T-cell (primary cell): ENCODE measurements at regions not wholly inside any gene's neighbourhood (a gene's known extent, or its start where the extent isn't known, plus 50 kb on each side); places are given as distances from the start of the nearest gene placed in this dataset.

ENCODE experiments used
- ATAC-seq, 4 experiments: fragments of 200-7000 bp in 3 of 4; fragments of 150-1000 bp in 1 of 4; cut with Tn5 transposase; replicated peaks in 1 of 4; 1 replicate in 3 of 4; 2 replicates in 1 of 4; pipeline ENCODE4 v1.10.0; 2021; ENCODE audit warnings: moderate library complexity in 3 of 4, mild to moderate bottlenecking in 2 of 4, moderate number of reproducible peaks in 1 of 4
- CTCF ChIA-PET, 2 donors: fragments of 300-600 bp; sonication (Branson Sonifier 250); formaldehyde crosslinking; loops; one replicate each; lab custom pipeline; 2022; ENCODE audit warnings: antibody characterized with exemption in 2 of 2; lab: Charles Lee
- POLR2A ChIA-PET, 2 donors: fragments of 300-600 bp; sonication (Branson Sonifier 250); formaldehyde crosslinking; loops; one replicate each; lab custom pipeline; 2022; ENCODE audit warnings: antibody characterized with exemption in 2 of 2; lab: Charles Lee
- DNase-seq, 35 experiments: peaks; one replicate each; pipeline versions ENCODE4 v3.0.0 to v3.0.0-alpha.2; 2013 to 2023
- H3K27ac ChIP-seq: one replicate; pipeline ENCODE4 v1.5.1; 2013; ENCODE audit warnings: low read length
- H3K27me3 ChIP-seq, 2 experiments: replicated peaks in 1 of 2; 1 replicate in 1 of 2; 2 replicates in 1 of 2; pipeline versions ENCODE4 v1.6.1 to v1.7.0; 2013; ENCODE audit warnings: low read length in 1 of 2, mixed read lengths in 1 of 2; ENCODE audit not compliant: control insufficient read depth in 2 of 2, insufficient read depth in 2 of 2; ENCODE audit errors: extremely low read depth in 1 of 2
- H3K36me3 ChIP-seq, 2 donors: 1 replicate in 1 of 2; 2 replicates in 1 of 2; pipeline versions ENCODE4 v1.6.1 to v1.7.0; 2013; ENCODE audit warnings: low read length in 1 of 2; ENCODE audit not compliant: control insufficient read depth in 2 of 2, insufficient read depth in 1 of 2; ENCODE audit errors: extremely low read depth in 1 of 2
- H3K4me1 ChIP-seq, 2 experiments: 1 replicate in 1 of 2; 2 replicates in 1 of 2; pipeline versions ENCODE4 v1.6.1 to v1.7.0; 2013; ENCODE audit warnings: low read length in 2 of 2, mixed read lengths in 1 of 2; ENCODE audit not compliant: insufficient read depth in 2 of 2, control insufficient read depth in 1 of 2; ENCODE audit errors: extremely low read depth in 1 of 2
- H3K4me3 ChIP-seq, 2 donors: 1 replicate in 1 of 2; 2 replicates in 1 of 2; pipeline versions ENCODE4 v1.5.1 to v1.7.0; 2013; ENCODE audit warnings: mild to moderate bottlenecking in 2 of 2, low read length in 1 of 2, moderate library complexity in 1 of 2; ENCODE audit not compliant: control insufficient read depth in 1 of 2; ENCODE audit errors: extremely low read depth in 1 of 2
- H3K9me3 ChIP-seq: 2 replicates; pipeline ENCODE4 v1.7.0; 2013
- H3K27ac Mint-ChIP-seq, 2 donors: one replicate each; pipeline ENCODE4 v1.8.0; 2020 to 2021; ENCODE audit warnings: mild to moderate bottlenecking in 2 of 2, mixed read lengths in 2 of 2
- H3K27me3 Mint-ChIP-seq, 2 donors: one replicate each; pipeline ENCODE4 v1.8.0; 2021 to 2022; ENCODE audit warnings: mixed read lengths in 2 of 2
- H3K36me3 Mint-ChIP-seq: one replicate; pipeline ENCODE4 v1.8.0; 2021; ENCODE audit warnings: mixed read lengths
- H3K4me1 Mint-ChIP-seq, 3 donors: one replicate each; pipeline ENCODE4 v1.8.0; 2020 to 2022; ENCODE audit warnings: mixed read lengths in 3 of 3, mild to moderate bottlenecking in 1 of 3
- H3K4me3 Mint-ChIP-seq, 3 donors: one replicate each; pipeline ENCODE4 v1.8.0; 2020 to 2022; ENCODE audit warnings: mild to moderate bottlenecking in 3 of 3, mixed read lengths in 3 of 3, moderate library complexity in 3 of 3
- H3K9me3 Mint-ChIP-seq, 3 donors: one replicate each; pipeline ENCODE4 v1.8.0; 2020 to 2022; ENCODE audit warnings: mixed read lengths in 3 of 3
- WGBS: methylation state at CpG from one replicate; pipeline ENCODE4 v1.1.5; 2013; ENCODE audit warnings: missing lambda C conversion rate; ENCODE audit not compliant: insufficient coverage; 5-methylcytosine and 5-hydroxymethylcytosine counted together

DNA sequence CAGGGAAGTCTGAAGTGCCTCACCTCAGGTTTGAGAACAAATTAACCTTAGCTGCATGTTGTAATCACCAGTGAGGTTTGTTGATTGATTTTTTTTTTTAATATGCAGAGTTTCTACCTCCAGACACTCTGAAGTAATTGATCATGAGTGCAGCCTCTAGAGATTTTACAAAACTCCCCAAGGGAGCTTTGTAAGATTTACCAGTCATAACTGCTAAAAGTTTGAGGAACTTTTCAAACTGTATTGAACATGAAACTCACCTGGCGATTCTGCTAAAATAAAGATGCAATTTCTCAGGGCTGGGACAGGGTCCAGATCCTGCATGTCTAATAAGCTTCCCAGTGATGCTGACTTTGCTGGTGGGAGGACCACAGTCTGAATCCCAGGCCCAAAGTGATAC, 339.6 kb upstream of the DCC start:
- Histone ChIP-seq H3K4me3 (no peak overlapping the region), H3K27ac (no peak overlapping the region), H3K36me3 (no peaks in the 10 kb centered on the region), H3K27me3 (no peaks in the 10 kb centered on the region), H3K4me1 (no peaks in the 10 kb centered on the region), H3K9me3 (no peaks in the 10 kb centered on the region)
- Mint-ChIP-seq H3K4me1 (no peaks in the 10 kb centered on the region), H3K4me3 (no peak overlapping the region), H3K27me3 (no peaks in the 10 kb centered on the region), H3K9me3 (no peaks in the 10 kb centered on the region), H3K36me3 (no peaks in the 10 kb centered on the region), H3K27ac (no peak overlapping the region)
- CTCF ChIA-PET: no interaction called here
- DNase-seq (no peak), ATAC-seq (no peak)
- 89% methylated on average over 1 of the region's 1 CpG for WGBS
- POLR2A ChIA-PET: no interaction called here

DNA sequence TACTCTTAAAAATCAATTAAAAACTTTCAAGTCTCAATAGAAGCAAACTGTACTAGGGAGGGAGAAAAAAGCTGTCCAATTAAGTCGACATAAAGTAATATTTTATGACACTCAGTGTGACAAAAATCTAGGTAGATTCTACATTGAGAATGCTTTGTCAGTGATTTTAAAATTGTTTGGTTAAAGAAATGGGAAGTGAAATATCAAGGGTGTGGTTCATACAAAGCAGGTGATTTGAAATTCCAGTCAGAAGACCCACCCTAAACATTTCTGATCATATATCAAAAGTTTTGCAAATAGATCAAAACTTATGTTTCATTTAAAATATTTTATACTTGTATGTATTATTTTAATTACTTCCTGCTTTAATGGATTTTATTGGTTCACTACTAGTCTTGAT, 338.9 kb upstream of the DCC start:
- Mint-ChIP-seq H3K36me3 (no peaks in the 10 kb centered on the region), H3K27me3 (no peaks in the 10 kb centered on the region), H3K27ac (no peak overlapping the region), H3K4me3 (no peak overlapping the region), H3K4me1 (no peaks in the 10 kb centered on the region), H3K9me3 (no peaks in the 10 kb centered on the region)
- ChIA-PET CTCF (no interaction called here), POLR2A (no interaction called here)
- Histone ChIP-seq H3K36me3 (no peaks in the 10 kb centered on the region), H3K27me3 (no peaks in the 10 kb centered on the region), H3K9me3 (no peaks in the 10 kb centered on the region), H3K27ac (no peak overlapping the region), H3K4me3 (no peak overlapping the region), H3K4me1 (no peaks in the 10 kb centered on the region)
- DNase-seq: no peak
- ATAC-seq: no peak
- no CpG with 5 or more reads among the region's 1 CpG for WGBS

DNA sequence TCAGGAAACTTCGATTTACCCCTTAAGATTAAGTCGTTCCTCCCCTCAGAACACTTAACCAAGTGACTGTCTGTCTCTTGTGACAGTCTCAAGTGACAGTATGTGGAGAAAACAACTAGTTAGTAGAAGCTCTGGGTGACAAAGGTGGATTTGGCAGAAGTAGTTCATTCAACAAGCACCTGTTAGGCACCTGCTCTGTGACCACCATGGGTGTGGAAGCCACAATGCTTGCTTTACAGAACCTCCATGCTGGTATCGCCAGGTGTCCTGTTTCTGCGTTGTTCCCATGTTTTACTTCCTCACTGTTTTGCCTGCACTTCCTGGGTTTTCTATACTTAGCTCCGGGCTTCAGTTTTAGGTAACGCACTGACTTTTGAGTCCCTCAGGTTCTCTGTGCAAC, 337.4 kb upstream of the DCC start:
- Mint-ChIP-seq H3K4me3 (no peak overlapping the region), H3K27ac (no peak overlapping the region), H3K27me3 (no peaks in the 10 kb centered on the region), H3K9me3 (no peaks in the 10 kb centered on the region), H3K36me3 (no peaks in the 10 kb centered on the region), H3K4me1 (no peaks in the 10 kb centered on the region)
- WGBS: 90% methylated on average over 4 of the region's 6 CpGs
- CTCF ChIA-PET: no interaction called here
- no peaks in the 10 kb centered on the region for H3K9me3 ChIP-seq
- H3K36me3 ChIP-seq: no peaks in the 10 kb centered on the region
- no peak overlapping the region for H3K4me3 ChIP-seq
- no peaks in the 10 kb centered on the region for H3K4me1 ChIP-seq
- POLR2A ChIA-PET: no interaction called here
- no peak for ATAC-seq
- H3K27me3 ChIP-seq: no peaks in the 10 kb centered on the region
- no peak for DNase-seq
- H3K27ac ChIP-seq: no peak overlapping the region

DNA sequence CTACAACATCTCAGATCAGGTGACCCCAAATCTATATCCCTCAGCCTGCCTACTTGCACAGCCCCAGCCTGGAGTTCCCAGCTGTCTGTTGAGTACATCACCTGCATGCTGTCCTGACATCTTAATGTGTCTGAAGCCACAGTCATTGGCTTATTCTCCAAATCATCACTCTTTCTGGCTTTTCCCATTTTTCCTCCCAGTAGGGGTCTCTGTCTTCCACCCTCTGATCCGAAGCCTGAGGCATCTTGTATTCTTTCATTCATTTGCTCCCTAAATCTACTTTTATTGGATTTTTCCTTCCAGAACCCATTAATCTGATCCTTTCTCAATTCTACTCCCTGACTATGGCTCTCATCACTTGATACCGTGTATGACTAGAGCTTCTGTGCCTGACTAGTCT, 332.9 kb upstream of the DCC start:
- H3K36me3 ChIP-seq: no peaks in the 10 kb centered on the region
- H3K9me3 ChIP-seq: no peaks in the 10 kb centered on the region
- no peaks in the 10 kb centered on the region for H3K4me1 ChIP-seq
- H3K27me3 ChIP-seq: no peaks in the 10 kb centered on the region
- no peak overlapping the region for H3K27ac ChIP-seq
- no peaks in the 10 kb centered on the region for H3K4me1 Mint-ChIP-seq
- H3K27ac Mint-ChIP-seq: no peak overlapping the region
- no peak overlapping the region for H3K4me3 Mint-ChIP-seq
- POLR2A ChIA-PET: no interaction called here
- DNase-seq (no peak), ATAC-seq (no peak)
- WGBS: 82% methylated on average over 1 of the region's 2 CpGs
- H3K4me3 ChIP-seq: no peak overlapping the region
- H3K27me3 Mint-ChIP-seq: no peaks in the 10 kb centered on the region
- H3K9me3 Mint-ChIP-seq: peaks cover 0 to 6% (median 2%) of the 10 kb centered on the region in 3 donors
- CTCF ChIA-PET: no interaction called here
- H3K36me3 Mint-ChIP-seq: no peaks in the 10 kb centered on the region

DNA sequence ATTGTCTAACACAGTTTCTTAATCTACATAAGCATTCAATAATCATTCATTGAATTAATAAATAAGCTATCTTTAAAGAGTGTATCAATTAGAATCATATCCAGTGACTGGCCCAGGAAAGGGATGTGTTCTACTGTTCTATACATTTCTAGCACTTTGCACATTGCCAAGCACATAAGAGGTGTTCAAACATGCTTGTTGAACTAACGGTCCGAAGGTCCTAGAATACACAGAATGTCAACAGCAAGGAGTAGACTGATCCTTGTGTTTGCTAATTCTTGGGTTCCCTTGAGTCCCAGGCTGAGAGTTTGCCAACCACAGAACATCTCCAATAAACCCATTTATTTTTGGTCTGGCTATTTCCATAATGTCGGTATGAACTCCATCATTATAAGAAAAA, 331.7 kb upstream of the DCC start:
- Mint-ChIP-seq H3K9me3 (peaks cover 0 to 6% (median 2%) of the 10 kb centered on the region in 3 donors), H3K4me1 (no peaks in the 10 kb centered on the region), H3K36me3 (no peaks in the 10 kb centered on the region), H3K27me3 (no peaks in the 10 kb centered on the region), H3K27ac (no peak overlapping the region), H3K4me3 (no peak overlapping the region)
- no CpG with 5 or more reads among the region's 3 CpGs for WGBS
- H3K27ac ChIP-seq: no peak overlapping the region
- no peaks in the 10 kb centered on the region for H3K4me1 ChIP-seq
- no peaks in the 10 kb centered on the region for H3K36me3 ChIP-seq
- ATAC-seq (no peak), DNase-seq (no peak)
- H3K4me3 ChIP-seq: no peak overlapping the region
- H3K9me3 ChIP-seq: no peaks in the 10 kb centered on the region
- CTCF ChIA-PET: no interaction called here
- H3K27me3 ChIP-seq: no peaks in the 10 kb centered on the region
- POLR2A ChIA-PET: no interaction called here

DNA sequence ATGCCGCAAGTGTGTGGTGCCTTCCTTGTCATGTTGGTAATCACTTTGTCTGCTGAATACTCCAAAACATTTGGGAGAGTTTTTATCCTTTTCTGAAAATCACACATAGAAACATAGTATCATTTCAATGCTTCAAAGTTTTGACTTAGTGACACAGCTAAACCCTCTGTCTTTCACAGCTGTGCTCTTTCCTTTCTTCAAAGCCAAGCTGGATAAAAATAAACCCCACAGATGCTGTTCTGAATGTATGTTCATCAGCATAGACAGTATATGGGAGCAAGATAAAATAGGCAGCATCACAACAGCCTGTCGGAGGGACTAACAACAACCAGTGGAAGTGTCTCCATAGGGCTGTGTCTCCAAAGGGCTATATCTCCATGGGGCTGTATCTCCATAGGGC, 331.3 kb upstream of the DCC start:
- Histone ChIP-seq H3K27ac (no peak overlapping the region), H3K4me3 (no peak overlapping the region), H3K27me3 (no peaks in the 10 kb centered on the region), H3K9me3 (no peaks in the 10 kb centered on the region), H3K36me3 (no peaks in the 10 kb centered on the region), H3K4me1 (no peaks in the 10 kb centered on the region)
- DNase-seq (no peak), ATAC-seq (no peak)
- H3K27me3 Mint-ChIP-seq: no peaks in the 10 kb centered on the region
- H3K36me3 Mint-ChIP-seq: no peaks in the 10 kb centered on the region
- no peak overlapping the region for H3K27ac Mint-ChIP-seq
- H3K9me3 Mint-ChIP-seq: peaks cover 0 to 6% (median 2%) of the 10 kb centered on the region in 3 donors
- H3K4me1 Mint-ChIP-seq: no peaks in the 10 kb centered on the region
- WGBS: 80% methylated on average over 1 of the region's 2 CpGs
- POLR2A ChIA-PET: no interaction called here
- CTCF ChIA-PET: no interaction called here
- H3K4me3 Mint-ChIP-seq: no peak overlapping the region

DNA sequence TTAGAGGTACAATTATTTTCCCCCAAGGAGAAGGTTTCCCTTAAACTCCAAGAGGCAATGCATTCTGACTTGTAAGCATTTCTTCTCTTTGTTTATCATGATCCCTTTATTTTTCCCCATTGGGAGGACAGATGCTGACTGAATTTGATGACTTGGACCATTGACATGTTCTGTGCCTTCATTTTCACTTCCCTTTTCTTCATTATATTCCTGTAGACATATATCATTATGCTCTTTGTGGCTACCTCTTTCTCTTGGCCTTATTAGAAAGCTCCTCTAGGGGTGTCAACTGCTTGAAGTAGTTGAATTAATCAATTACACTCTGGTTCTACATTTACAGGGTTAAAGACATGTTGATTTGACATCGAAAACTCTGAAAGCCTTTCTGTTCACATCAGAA, 330.0 kb upstream of the DCC start:
- ChIA-PET POLR2A (no interaction called here), CTCF (no interaction called here)
- ATAC-seq (no peak), DNase-seq (no peak)
- Mint-ChIP-seq H3K27me3 (no peaks in the 10 kb centered on the region), H3K4me1 (no peaks in the 10 kb centered on the region), H3K27ac (no peak overlapping the region), H3K4me3 (no peak overlapping the region), H3K9me3 (peaks cover 0 to 6% (median 2%) of the 10 kb centered on the region in 3 donors), H3K36me3 (no peaks in the 10 kb centered on the region)
- Histone ChIP-seq H3K36me3 (no peaks in the 10 kb centered on the region), H3K4me3 (no peak overlapping the region), H3K27ac (no peak overlapping the region), H3K4me1 (no peaks in the 10 kb centered on the region), H3K27me3 (no peaks in the 10 kb centered on the region), H3K9me3 (no peaks in the 10 kb centered on the region)
- no CpG with 5 or more reads among the region's 1 CpG for WGBS
